ENCODE measurements at regions not wholly inside any gene's neighbourhood (a gene's known extent, or its start where the extent isn't known, plus 50 kb on each side); places are given as distances from the start of the nearest gene placed in this dataset.

- TF ChIP-seq, protein P1, sequence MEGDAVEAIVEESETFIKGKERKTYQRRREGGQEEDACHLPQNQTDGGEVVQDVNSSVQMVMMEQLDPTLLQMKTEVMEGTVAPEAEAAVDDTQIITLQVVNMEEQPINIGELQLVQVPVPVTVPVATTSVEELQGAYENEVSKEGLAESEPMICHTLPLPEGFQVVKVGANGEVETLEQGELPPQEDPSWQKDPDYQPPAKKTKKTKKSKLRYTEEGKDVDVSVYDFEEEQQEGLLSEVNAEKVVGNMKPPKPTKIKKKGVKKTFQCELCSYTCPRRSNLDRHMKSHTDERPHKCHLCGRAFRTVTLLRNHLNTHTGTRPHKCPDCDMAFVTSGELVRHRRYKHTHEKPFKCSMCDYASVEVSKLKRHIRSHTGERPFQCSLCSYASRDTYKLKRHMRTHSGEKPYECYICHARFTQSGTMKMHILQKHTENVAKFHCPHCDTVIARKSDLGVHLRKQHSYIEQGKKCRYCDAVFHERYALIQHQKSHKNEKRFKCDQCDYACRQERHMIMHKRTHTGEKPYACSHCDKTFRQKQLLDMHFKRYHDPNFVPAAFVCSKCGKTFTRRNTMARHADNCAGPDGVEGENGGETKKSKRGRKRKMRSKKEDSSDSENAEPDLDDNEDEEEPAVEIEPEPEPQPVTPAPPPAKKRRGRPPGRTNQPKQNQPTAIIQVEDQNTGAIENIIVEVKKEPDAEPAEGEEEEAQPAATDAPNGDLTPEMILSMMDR (conservative IDR thresholded peaks at IDR 0.05; ENCODE audit: low read length): no peak
- TF ChIP-seq EZH2phosphoT487 (IDR thresholded peaks at IDR 0.05; ENCODE audit: borderline replicate concordance): no peak
Observed at GRCh38 chr6:44697327-44697726, 309.8 kb downstream of the CDC5L start.

Measured in Loucy (cell line).